OCI-LY7 (cell line): ENCODE measurements at regions not wholly inside any gene's neighbourhood (a gene's known extent, or its start where the extent isn't known, plus 50 kb on each side); places are given as distances from the start of the nearest gene placed in this dataset. TPM values are rescaled to one million over a fixed set of nuclear protein-coding genes. Genes with fewer than 3 reads are reported as not detected.

Source experiments
- BruUV-seq: library from RNA; stranded (reverse); fragments of 400-500 nt; replicated peaks from 2 replicates; lab custom pipeline; 2021; lab: Mats Ljungman, UMichigan
- CTCF ChIA-PET: fragments of 300-600 bp; sonication (Branson Sonifier 250); formaldehyde crosslinking; loops from one replicate; lab custom pipeline; 2022; ENCODE audit warnings: antibody characterized with exemption; ENCODE audit not compliant: unreplicated experiment; lab: Charles Lee
- POLR2A ChIA-PET: fragments of 300-600 bp; sonication (Branson Sonifier 250); formaldehyde crosslinking; loops from one replicate; lab custom pipeline; 2022; ENCODE audit warnings: antibody characterized with exemption; lab: Charles Lee
- DNase-seq: peaks from one replicate; pipeline ENCODE4 v3.0.0-alpha.2; 2015; ENCODE audit warnings: low spot score
- H2AFZ ChIP-seq: fragments of 200-600 bp; sonication (generic), shearing (Covaris generic); 2 replicates; pipeline ENCODE4 v1.6.1; 2014; ENCODE audit warnings: mild to moderate bottlenecking, antibody characterized with exemption, low read length, moderate library complexity
- H3K27ac ChIP-seq: fragments of 200-600 bp; sonication (generic); 2 replicates; pipeline ENCODE4 v1.5.1; 2014; ENCODE audit warnings: mixed run types, low read depth, mild to moderate bottlenecking, moderate library complexity, low read length, inconsistent platforms; ENCODE audit not compliant: poor library complexity, severe bottlenecking
- H3K36me3 ChIP-seq: fragments of 200-600 bp; sonication (generic); 2 replicates; pipeline ENCODE4 v1.6.1; 2014; ENCODE audit warnings: mild to moderate bottlenecking, antibody characterized with exemption, low read length, moderate library complexity, mixed read lengths; ENCODE audit not compliant: insufficient read depth
- H3K4me1 ChIP-seq: fragments of 200-600 bp; sonication (generic); 2 replicates; pipeline ENCODE4 v1.5.1; 2014; ENCODE audit warnings: mild to moderate bottlenecking, low read length; ENCODE audit not compliant: insufficient read depth, poor library complexity, severe bottlenecking
- H3K4me2 ChIP-seq: fragments of 200-600 bp; sonication (generic); 2 replicates; pipeline ENCODE4 v1.6.1; 2014; ENCODE audit warnings: mild to moderate bottlenecking, low read length
- H3K4me3 ChIP-seq: fragments of 200-600 bp; sonication (generic); 2 replicates; pipeline ENCODE4 v1.5.1; 2014; ENCODE audit warnings: mild to moderate bottlenecking, low read depth, low read length; ENCODE audit not compliant: poor library complexity, severe bottlenecking
- H3K79me2 ChIP-seq: fragments of 200-600 bp; sonication (generic); 2 replicates; pipeline ENCODE4 v1.6.1; 2016; ENCODE audit warnings: low read depth, mild to moderate bottlenecking, low read length, moderate library complexity, mixed read lengths; ENCODE audit not compliant: insufficient read depth
- H3K9me2 ChIP-seq: fragments of 200-600 bp; sonication (generic); 2 replicates; pipeline ENCODE4 v1.6.1; 2016; ENCODE audit warnings: mild to moderate bottlenecking, low read length, mixed read lengths; ENCODE audit not compliant: insufficient read depth
- H3K9me3 ChIP-seq: fragments of 200-600 bp; sonication (generic); 2 replicates; pipeline ENCODE4 v1.6.1; 2014; ENCODE audit warnings: mild to moderate bottlenecking, mixed run types, low read length, mixed read lengths
- H4K20me1 ChIP-seq: fragments of 200-600 bp; sonication (generic); 2 replicates; pipeline ENCODE4 v1.6.1; 2014; ENCODE audit warnings: mild to moderate bottlenecking, antibody characterized with exemption, low read length, moderate library complexity, mixed read lengths; ENCODE audit not compliant: insufficient read depth
- EZH2phosphoT487 ChIP-seq: fragments of 200-600 bp; sonication (generic); IDR thresholded peaks from 2 replicates; pipeline ENCODE4 v1.6.1; 2018; ENCODE audit warnings: low read depth, borderline replicate concordance, mild to moderate bottlenecking, mixed run types, antibody characterized with exemption, low read length, moderate library complexity, mixed read lengths
- intact Hi-C: fragments of 100-400 bp; cut with micrococcal nuclease; formaldehyde crosslinking; loops from one replicate; pipeline ENCODE4 v1.10.0; 2022; ENCODE audit not compliant: unreplicated experiment
- small RNA-seq: library from RNA; depleted of rRNA; stranded (forward); fragments of <200 nt; gene quantifications from one replicate; pipeline ENCODE3, GENCODE V24; 2014
- TF ChIP-seq, protein P1 (sequence below): fragments of 200-600 bp; sonication (generic); conservative IDR thresholded peaks from 2 replicates; pipeline ENCODE4 v1.5.1; 2014; ENCODE audit warnings: mild to moderate bottlenecking, antibody characterized with exemption, low read length, moderate library complexity, mixed read lengths

DNA sequence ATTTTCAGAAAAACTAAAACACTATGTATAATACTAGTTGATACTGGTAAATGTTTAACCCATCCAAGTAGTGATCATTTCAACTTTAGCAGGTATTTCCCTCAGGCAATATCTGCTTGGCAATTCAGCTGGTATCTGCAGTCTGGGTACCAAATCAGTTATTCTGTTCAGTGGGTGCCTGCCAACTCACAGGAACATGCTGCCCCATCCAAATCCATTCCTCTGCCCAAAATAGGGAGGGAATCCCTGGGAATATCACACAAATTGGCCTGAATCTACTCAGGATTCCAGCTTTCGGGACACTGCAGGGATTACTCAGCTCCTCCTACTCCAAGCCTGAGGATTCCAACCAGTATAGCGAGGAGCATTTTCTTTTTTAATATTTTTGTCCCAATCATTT, 61.7 kb upstream of the PDE4D start:
- no peaks in the 10 kb centered on the region for H3K9me2 ChIP-seq
- H3K4me1 ChIP-seq, result no peaks in the 10 kb centered on the region
- no TSS peak for BruUV-seq
- intact Hi-C loops, result no loop called here
- no peaks in the 10 kb centered on the region for H3K79me2 ChIP-seq
- H3K4me2 ChIP-seq, result no peak overlapping the region
- DNase-seq, result no peak
- no peak overlapping the region for H2AFZ ChIP-seq
- no peak overlapping the region for H3K4me3 ChIP-seq
- TF ChIP-seq EZH2phosphoT487, result no peak
- TF ChIP-seq, protein P1, sequence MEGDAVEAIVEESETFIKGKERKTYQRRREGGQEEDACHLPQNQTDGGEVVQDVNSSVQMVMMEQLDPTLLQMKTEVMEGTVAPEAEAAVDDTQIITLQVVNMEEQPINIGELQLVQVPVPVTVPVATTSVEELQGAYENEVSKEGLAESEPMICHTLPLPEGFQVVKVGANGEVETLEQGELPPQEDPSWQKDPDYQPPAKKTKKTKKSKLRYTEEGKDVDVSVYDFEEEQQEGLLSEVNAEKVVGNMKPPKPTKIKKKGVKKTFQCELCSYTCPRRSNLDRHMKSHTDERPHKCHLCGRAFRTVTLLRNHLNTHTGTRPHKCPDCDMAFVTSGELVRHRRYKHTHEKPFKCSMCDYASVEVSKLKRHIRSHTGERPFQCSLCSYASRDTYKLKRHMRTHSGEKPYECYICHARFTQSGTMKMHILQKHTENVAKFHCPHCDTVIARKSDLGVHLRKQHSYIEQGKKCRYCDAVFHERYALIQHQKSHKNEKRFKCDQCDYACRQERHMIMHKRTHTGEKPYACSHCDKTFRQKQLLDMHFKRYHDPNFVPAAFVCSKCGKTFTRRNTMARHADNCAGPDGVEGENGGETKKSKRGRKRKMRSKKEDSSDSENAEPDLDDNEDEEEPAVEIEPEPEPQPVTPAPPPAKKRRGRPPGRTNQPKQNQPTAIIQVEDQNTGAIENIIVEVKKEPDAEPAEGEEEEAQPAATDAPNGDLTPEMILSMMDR, result no peak
- H4K20me1 ChIP-seq, result no peaks in the 10 kb centered on the region
- H3K27ac ChIP-seq, result no peak overlapping the region
- no peaks in the 10 kb centered on the region for H3K36me3 ChIP-seq
- no peaks in the 10 kb centered on the region for H3K9me3 ChIP-seq
- POLR2A ChIA-PET, result interaction anchor here (0.7 to 1.1 kb wide), 3 partner anchors 12 to 33 kb away, joined by 3 read pairs; no protein-coding TSS in a partner anchor
- CTCF ChIA-PET, result no interaction called here

DNA sequence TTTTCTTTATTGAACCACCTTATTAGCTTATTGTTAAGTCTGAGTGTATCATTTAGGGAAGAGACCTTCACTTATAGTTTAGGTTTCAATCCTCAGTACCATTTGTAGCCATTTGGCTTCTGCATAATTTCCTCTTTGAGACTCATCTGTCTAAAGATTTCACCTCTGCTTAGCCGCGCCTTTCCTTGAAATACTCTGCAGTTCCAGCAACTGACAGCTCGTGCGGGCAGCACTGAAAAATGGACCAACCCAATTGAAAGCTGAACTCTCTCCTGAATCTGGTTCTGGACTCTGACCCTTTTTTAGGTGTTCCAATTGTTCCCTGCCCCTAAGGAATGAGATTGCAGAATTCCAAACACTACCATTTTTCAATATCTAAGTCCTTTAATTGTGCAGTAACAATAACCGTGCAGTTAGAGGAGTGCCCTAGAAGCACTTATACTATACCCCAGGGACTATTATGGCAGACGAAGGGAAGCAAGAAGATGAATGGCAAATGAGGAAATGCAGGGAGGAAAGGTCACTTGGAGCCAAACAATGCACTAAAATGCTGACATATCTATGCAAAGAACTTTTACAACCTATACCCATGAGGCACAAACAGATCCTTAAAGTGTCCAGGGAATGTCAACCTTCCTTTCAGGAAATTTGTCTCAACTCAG, 50.1 kb upstream of the PDE4D start:
- no TSS peak for BruUV-seq
- POLR2A ChIA-PET, result interaction anchor here (0.7 to 0.8 kb wide), 2 partner anchors 11 to 282 kb away, joined by 3 read pairs; no protein-coding TSS in a partner anchor

More for the DNA sequence above, 50.1 kb upstream of the PDE4D start:
- no peak overlapping the region for H3K4me3 ChIP-seq
- H3K27ac ChIP-seq, result no peak overlapping the region
- H3K9me2 ChIP-seq, result no peaks in the 10 kb centered on the region
- intact Hi-C loops, result no loop called here
- no peaks in the 10 kb centered on the region for H3K4me1 ChIP-seq
- H3K4me2 ChIP-seq, result no peak overlapping the region
- TF ChIP-seq EZH2phosphoT487, result no peak
- TF ChIP-seq, protein P1, result no peak
- H2AFZ ChIP-seq, result no peak overlapping the region
- no peak for DNase-seq
- H3K79me2 ChIP-seq, result no peaks in the 10 kb centered on the region
- CTCF ChIA-PET, result no interaction called here
- H4K20me1 ChIP-seq, result no peaks in the 10 kb centered on the region
- no peaks in the 10 kb centered on the region for H3K9me3 ChIP-seq
- H3K36me3 ChIP-seq, result no peaks in the 10 kb centered on the region

Small RNAs in the stretch of these regions (small RNA-seq; reads per million reads assigned to genes)
- not detected for gene RNU6-806P
